ENCODE measurements at regions not wholly inside any gene's neighbourhood (a gene's known extent, or its start where the extent isn't known, plus 50 kb on each side); places are given as distances from the start of the nearest gene placed in this dataset.
"Not testable (repeated sequence)": the region's sequence is repeated elsewhere in the genome, so short reads cannot be mapped to it uniquely, and the experiment has no call there.

DNA sequence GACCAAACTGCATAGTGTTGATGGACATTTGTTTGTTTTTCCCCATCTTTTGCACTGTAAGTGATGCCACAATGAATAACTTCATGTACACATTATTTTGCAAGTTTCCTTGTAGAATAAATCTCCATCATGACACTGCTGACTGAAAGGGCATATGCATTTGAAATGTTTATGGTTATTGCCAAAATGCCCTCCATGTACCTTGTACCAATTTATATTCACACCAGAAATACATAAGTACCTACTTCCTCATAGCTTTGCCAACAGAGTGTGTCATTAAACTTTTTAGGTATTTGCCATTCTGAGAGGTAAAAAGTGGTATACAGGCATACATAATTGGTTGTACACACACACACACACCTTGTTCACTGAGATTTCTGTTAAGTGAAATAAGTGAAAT is 361.0 kb upstream of the PCSK5 start:
- no peak for FAIRE-seq
- no peak for DNase-seq (ENCODE audit: insufficient read length, low spot score)

DNA sequence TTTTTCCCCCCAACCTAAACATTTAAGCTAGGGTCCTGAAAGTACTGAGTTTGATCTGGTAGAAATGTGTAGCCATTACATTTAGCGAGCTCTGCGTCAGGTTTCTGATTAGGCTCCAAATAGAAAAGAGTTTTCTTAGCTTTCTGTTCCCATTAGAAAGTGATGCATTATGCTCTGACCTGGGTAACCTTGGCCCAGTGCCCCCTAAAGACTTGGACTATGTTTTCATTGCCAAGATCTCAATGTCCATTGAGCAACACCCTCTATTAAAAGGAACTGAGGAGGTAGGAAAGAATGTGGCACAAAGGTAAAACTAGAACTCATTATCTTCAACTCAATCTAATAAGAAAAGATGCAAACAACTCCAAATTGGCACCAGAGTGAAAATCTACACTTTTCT is 358.9 kb upstream of the PCSK5 start:
- no peak for DNase-seq (ENCODE audit: insufficient read length, low spot score)
- no peak for FAIRE-seq

DNA sequence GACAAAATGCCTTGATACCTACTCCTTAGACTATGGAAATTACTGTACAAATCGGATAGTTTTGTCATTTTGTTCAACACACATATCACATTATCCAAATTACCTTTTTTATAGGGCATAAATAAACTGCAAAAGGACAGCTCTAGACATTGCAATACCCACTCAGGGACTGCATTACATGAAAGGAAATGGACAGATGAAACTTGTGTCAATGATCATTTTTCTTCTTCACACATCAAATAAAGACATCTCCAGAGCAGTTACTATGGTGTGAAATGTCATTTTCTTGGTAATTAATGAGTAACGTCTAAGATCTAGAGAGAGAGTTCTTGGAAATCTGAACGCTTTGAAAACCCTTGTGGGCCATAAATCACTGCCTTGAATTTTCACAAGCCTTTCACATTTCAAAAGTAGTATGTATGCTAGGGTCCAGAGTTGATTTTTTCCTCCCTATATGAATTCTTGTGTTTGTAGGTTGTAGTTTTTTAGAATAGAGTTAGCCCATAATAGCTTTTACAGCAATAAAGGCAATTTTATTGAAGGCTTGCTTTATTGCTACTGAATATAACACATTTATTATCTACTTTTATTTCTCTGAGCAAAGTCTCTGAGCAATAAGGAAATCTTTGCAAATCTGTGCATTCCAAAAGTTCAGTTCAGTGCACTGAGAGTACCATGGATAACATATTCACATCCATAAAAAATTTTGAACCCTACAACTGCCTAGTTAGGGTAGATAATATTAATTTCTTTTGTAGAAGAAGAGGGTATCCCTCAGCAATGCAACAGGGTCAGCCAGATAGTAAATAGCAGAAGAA is 358.0 kb upstream of the PCSK5 start:
- DNase-seq (ENCODE audit: insufficient read length, low spot score) (no peak), FAIRE-seq (no peak)

DNA sequence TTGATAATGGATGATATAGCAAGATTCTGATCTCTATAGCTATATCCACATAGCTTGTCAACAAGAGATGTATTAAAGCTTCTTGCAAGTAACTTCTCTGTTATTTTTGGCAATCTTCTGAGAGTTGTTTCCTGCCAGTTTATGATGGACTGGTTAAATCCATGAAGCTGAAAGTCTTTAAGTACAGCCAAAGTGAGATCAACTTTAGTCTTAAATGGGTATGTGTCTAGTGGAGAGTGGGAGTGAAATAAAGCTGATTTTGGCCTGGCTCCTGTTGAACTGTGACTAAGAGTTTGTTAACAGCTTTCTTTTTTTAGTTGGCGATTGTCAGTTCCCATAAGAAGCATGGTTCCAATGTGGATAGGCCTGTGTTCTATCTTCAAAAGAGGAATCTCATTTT is 350.9 kb upstream of the PCSK5 start:
- FAIRE-seq: no peak

DNA sequence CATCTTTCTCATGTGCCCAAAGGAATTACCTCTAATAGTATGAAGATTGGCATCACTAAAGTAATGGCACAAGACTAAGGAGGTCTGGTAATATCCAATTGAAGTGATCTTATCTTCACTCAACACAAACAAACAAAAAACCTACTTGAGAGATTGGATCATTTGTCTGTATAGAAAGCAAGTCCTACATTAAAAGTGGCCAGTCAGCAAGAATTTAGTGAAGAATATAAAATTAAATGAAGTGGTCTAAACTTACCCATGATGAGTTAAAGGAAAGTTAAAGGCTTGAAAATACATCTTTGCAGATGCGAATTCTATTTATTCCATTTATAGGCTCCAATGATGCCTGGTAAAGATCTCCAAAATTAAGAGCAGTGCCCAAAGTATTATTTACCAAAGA is 350.3 kb upstream of the PCSK5 start:
- no peak for DNase-seq (ENCODE audit: insufficient read length, low spot score)
- no peak for FAIRE-seq

More for the DNA sequence above, 350.9 kb upstream of the PCSK5 start:
- no peak for DNase-seq (ENCODE audit: insufficient read length, low spot score)

DNA sequence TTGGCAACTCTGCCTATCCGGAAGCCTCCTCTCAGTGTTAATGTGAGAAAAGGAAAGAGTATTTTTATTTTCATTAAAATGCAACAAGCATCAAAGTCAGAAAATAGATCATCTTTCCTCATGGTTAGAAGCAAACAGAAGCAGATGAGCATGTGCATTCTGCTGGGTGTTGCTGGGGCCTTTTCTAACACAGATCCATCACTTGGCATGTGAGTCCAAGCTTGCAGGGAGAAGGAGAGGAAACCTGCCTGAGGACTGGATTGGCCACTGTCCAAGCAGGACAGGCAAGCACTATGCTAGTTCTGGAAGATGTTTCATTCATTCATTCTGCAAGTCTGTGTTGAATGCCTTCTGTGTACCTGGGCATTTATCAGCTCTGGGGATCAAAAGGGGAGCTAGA is 348.7 kb upstream of the PCSK5 start:
- FAIRE-seq (no peak), DNase-seq (ENCODE audit: insufficient read length, low spot score) (no peak)

DNA sequence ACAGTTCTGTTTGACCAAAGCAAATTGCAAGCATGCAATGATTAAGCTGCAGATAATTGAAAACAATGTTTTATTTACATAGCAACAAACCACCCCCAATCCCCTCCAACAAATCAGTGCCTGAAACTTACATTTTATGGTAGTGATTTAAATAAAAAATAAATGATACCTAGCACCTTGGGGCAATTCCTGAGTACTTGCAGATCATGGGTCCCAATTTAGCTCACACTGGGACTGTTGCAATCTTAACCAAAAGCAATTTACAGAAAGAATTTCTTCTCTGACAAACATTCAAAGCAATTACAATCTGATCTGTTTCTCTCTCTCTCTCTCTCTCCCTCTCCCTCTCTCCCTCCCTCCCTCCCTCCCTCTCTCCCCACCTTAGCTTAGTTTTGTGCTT is 345.7 kb upstream of the PCSK5 start:
- FAIRE-seq: no peak
- no peak for DNase-seq (ENCODE audit: insufficient read length, low spot score)

DNA sequence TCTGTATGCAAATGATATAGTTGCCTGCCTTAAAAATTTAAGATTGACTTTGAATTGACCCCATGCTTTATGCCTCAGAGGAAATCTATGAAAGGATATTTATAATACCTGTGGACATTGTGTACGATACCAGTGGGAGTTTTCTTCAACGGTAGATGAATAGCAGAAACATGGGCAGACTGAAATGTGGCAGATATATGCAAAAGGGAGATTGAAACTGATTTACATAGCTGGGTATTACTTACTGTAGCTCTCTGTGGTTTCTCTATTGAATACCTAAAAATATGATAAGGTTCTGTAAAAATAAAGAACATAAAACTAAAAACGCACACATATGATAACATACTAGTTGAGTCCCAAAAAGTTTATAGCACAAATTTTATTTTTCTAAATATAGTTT is 345.2 kb upstream of the PCSK5 start:
- DNase-seq (ENCODE audit: insufficient read length, low spot score) (no peak), FAIRE-seq (no peak)

DNA sequence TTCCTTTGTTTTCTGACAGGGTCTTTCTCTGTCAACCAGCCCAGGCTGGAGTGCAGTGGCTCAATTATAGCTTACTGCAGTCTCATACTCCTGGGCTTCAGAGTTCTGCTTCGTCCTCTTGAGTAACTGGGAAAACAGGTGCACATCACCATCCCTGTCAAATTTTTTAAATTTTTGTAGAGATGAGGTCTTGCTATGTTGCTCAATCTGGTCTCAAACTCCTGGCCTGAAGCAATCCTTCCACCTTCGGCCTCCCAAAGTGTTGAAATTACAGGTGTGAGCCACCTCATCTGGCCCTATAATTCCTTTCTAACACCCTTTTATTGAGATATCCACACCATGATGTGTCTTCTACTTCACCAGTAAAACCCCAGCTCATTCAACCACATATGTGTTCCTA is 341.6 kb upstream of the PCSK5 start:
- FAIRE-seq (no peak), DNase-seq (ENCODE audit: insufficient read length, low spot score) (no peak)

DNA sequence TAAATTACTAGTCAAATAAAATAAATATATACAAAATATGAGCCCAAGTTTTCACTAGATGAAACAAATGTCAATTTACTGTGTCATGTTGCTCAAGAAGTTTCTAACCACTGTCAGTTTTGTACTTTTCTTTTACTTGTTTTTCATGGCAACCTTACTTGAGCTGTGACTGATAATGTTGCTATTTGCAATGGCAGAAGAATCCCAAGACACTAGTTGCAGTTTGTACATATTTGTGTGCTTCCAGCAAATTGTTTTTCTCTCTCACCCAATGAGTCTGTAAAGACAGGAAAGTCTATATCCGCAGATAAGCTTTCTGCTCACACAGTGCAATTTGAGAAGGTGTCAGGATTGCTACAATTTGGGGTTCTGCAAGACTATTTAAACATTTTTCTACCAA is 338.6 kb upstream of the PCSK5 start:
- no peak for FAIRE-seq
- no peak for DNase-seq (ENCODE audit: insufficient read length, low spot score)

DNA sequence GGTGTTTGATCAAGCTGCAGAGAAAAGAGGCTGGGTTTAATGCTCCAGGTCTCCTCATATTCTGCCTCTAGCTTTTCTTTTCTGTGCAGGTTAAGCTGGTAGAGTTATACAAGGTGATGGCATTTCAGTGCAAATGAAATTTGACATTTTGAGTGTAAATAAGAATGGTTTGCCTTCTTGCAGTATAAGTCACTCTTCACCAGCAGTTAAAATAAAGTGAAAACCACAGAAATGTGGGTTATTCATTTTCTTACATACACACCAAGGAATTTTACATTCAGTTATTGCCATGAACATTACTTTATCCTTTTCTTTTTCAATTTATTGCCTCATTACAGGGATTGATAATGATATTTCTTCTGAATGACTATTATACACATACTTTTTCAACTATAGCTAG is 337.5 kb upstream of the PCSK5 start:
- no peak for DNase-seq (ENCODE audit: insufficient read length, low spot score)
- no peak for FAIRE-seq

DNA sequence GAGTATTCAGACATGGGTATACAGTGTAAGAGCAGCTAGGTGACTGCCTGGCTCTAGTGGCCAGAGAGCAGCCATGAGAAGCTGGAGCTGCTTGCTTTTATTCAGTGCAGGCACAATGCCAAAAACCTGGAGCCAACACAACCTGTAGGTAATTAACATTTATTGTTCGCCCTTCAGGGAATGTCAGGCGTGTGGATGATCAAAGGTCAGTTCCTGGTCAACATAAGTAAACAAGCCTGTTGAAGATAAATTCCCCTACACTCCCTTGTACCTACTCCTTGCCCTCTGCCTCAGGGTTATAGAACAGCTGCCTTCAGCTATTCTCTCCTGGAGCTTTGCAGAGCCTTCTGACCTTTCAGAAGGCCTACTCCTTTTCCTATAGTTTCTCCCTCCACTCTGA is 323.7 kb upstream of the PCSK5 start:
- not testable (repeated sequence) for DNase-seq (ENCODE audit: insufficient read length, low spot score); FAIRE-seq

DNA sequence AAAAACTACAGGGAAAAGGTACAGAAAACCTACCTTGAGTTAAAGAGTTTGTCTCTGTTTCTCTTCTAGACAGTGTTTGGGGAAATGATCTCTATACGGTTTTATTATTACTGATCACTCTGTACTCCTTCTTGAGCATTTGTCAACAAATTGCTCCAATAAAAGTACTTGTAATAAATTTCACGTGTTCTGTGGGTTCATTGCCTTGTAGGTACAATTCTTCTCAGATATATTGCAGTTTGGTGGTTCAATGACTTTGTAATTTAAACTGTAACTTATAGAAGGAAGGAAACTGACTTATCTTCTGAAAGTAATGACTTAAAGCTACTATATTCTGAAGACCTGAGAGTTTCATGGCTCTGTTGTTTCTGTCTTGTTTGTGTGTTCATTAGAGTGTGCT is 319.9 kb upstream of the PCSK5 start:
- DNase-seq (ENCODE audit: insufficient read length, low spot score) (no peak), FAIRE-seq (no peak)

DNA sequence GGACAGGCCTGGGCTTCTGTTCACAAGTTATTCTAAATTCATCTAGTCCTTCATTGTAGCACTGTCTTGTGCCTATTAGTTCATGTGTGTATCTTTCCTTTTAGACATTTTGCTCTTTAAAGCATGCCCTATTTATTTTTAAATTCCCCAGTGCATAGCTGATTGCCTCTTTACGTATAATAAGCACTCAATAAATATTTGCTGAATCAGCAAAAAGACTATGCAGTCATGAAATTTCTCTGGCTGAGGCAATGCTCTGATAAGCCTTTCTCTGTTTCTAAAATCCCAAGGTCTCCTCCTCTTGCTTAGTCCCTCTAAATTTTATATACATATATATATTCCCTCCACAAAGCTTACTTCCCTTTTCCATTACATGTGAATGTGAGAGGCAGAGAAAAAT is 315.9 kb upstream of the PCSK5 start:
- DNase-seq (ENCODE audit: insufficient read length, low spot score): no peak
- no peak for FAIRE-seq

DNA sequence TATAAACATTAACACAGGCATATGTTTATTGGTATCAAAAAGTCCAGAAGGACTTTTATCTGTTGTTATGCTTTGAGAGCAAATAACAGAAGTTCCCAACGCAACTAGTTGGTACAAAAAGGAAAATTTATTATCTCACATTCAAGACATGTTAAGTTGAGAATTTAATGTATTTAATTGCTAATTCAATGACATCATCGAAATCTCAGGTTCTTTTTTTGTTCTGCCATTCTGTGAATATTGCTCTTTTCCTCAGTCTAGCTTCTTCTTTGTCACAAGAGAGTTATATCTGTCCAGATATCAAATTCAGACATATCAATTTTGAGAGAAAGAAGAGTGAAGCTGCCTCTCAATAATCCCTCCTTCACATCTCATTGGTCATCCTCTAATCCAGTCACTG is 307.6 kb upstream of the PCSK5 start:
- FAIRE-seq (no peak), DNase-seq (ENCODE audit: insufficient read length, low spot score) (no peak)

DNA sequence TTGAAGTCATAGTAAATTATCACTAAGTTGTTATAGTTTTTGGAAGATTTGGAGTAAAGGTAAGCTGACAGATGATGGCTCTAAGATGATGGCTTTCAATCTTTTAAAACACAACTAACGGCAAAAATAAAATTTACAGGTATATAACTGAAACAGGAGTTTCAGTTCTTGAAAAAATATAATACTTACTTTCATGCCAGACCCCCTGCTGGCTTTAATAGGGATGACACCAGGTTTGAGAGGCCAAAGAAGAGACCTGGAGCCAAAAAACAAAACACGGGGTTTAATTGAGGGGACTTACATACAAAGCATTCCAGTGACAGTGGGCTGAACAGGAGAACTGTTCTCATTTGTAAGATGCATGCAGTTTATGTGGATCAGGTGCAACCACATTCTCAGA is 301.7 kb upstream of the PCSK5 start:
- DNase-seq (ENCODE audit: insufficient read length, low spot score): no peak
- no peak for FAIRE-seq

DNA sequence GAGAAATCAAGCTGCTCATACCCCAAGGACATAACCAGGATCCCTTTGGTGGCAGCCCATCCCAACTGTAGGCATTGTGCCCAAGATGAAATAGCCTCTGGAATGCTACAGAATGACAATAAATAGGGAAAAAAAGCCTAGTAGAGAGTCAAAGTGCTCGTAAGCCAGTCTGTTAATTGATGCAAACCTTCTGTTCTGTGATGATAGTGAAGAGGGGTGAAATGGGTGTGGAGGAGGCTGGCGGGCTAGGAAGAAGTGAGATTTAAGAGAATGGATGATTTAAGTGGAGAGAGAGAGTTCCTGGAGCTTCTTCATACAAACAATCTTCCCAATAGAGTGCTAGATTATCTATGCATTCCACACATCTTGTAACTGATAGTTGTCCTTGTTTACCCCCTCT is 301.0 kb upstream of the PCSK5 start:
- FAIRE-seq (no peak), DNase-seq (ENCODE audit: insufficient read length, low spot score) (no peak)

DNA sequence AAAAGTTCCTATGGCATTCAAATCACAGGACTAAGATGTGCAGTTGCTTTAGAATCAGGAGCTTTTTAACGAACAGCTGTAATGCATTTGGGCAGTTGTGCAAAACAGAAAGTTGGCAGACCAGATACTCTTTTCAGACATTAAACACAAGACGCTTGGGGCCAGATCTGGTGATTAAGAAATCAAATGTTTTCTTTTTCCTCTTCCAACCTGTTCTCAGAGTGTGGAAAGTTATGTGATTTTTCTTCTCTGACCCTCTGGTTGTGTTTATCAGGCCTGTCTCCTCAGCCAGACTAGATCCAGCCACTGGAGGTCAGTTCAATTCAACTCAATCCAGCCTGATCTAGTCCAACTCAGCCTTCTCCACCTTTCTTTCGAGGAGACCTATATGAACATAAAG is 298.5 kb upstream of the PCSK5 start:
- DNase-seq (ENCODE audit: insufficient read length, low spot score) (no peak), FAIRE-seq (no peak)

DNA sequence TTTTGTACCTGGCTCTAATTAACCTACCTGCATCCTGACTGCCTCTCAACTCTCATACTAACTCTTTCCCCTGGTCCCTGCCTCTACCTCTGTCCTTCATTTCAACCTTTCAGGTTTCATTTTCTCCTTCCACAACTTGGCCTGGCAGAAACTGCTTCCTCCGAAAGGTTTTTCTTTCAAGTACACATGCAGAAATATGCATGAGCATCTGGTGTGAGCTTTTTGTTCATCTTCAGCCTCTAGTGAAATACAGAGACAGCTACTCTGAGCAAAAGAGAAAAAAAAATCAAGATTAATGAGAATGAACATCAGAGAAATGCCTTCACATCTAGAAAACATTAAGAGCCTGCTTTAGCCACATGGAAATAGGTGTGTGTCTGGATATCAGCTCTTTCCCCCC is 297.9 kb upstream of the PCSK5 start:
- DNase-seq (ENCODE audit: insufficient read length, low spot score): no peak
- FAIRE-seq: no peak

DNA sequence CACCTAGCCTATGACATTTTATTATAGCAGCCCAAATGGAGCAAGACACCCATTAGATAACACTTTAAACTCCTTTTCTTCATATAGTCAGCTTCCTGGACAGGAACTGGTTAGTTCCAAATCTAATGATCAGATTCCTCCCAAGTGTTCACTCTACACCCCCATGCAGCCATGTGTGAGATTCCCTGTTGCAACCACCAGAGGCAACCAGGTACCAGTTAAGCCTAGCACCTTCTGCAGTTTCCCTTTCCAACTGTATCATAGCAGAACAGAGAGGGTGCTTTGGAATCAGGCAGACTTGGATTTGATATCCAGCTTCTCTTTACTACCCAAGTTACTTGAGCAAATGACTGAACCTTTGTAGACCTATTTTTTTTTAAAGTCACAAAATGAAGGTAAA is 296.6 kb upstream of the PCSK5 start:
- FAIRE-seq (no peak), DNase-seq (ENCODE audit: insufficient read length, low spot score) (no peak)

DNA sequence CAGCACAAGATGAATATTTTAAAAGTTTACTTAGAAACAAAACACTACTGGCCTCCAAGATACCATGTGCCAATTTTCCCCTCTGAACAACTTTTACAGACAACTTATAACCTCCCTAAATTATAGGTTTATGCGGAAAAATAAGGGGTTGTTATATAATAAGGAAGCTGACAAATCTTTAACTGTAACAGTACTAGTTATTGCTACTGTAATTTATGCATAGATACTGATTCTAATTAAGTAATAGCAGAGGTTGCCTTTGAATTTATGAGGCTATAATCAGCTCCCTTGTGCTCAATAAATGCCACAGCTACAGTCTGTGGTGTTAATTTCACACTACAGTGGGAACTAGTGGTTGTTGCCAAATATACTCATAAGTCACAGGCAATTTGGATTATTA is 291.3 kb upstream of the PCSK5 start:
- no peak for FAIRE-seq
- DNase-seq (ENCODE audit: insufficient read length, low spot score): no peak

DNA sequence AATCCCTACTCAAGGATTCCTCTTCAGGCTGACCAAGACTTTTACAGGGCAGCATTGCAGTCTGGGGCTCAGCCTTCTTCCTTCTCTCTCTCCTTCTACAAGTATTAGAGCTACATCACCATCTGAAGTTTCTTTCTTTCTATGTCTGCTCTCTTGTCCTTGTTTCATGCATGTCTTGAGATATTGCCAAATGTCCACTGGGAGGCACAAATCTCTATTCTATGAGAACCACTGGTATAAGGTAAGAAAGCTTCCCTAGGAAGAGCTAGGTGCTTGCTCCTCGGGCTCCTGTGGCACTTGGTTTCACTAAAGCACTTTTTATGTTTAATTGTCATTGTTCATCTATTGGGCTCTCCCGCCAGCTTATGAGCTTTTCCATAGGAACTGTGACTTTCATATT is 289.2 kb upstream of the PCSK5 start:
- DNase-seq (ENCODE audit: insufficient read length, low spot score): no peak
- FAIRE-seq: no peak

DNA sequence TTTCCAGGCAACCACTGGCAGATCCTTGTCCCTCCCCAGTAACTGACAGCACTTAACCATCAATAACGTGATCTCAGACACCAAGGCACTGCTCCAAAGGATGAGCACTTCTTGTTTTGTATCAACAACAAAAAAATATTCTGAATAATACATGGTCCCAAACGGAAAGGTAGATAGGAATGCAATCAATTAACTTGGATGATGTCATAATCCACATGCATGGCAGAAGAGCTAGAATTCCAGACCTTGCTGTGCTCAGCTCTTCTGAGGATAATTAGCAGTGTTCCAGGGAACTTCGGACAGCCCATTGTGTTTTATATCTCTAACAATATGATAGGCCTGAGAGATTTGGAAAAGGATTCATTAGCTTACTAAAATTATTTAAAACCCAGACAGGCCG is 288.4 kb upstream of the PCSK5 start:
- DNase-seq (ENCODE audit: insufficient read length, low spot score): no peak
- FAIRE-seq: no peak

All from HTR-8/SVneo (cell line).